SK-N-SH treated with all-trans-retinoic acid at 6 μM for 48 hours (cell line): ENCODE measurements at regions not wholly inside any gene's neighbourhood (a gene's known extent, or its start where the extent isn't known, plus 50 kb on each side); places are given as distances from the start of the nearest gene placed in this dataset.

Source experiments
- ATAC-seq: fragments of 200-7000 bp; cut with Tn5 transposase; 3 replicates; pipeline ENCODE4 v1.9.1; 2020; ENCODE audit warnings: mild to moderate bottlenecking, moderate library complexity
- ARNTL ChIP-seq: fragments of 450-650 bp; formaldehyde crosslinking; IDR thresholded peaks from 2 replicates; pipeline ENCODE4 v1.5.0; 2020; ENCODE audit warnings: low read depth, mild to moderate bottlenecking, moderate library complexity, borderline replicate concordance
- BACH2 ChIP-seq: fragments of 250-450 bp; sonication (Bioruptor Pico); IDR thresholded peaks from 2 replicates; pipeline ENCODE4 v1.9.0; 2021; ENCODE audit warnings: mild to moderate bottlenecking, borderline replicate concordance
- CREB5 ChIP-seq: fragments of 250-450 bp; sonication (Bioruptor Pico); IDR thresholded peaks from 2 replicates; pipeline ENCODE4 v1.5.1; 2020; ENCODE audit warnings: low read depth, mild to moderate bottlenecking, moderate library complexity
- CSDC2 ChIP-seq: fragments of 250-450 bp; sonication (Bioruptor Pico); IDR thresholded peaks from 2 replicates; pipeline ENCODE4 v1.5.0; 2020; ENCODE audit warnings: mild to moderate bottlenecking, moderate library complexity
- CSRNP3 ChIP-seq: fragments of 250-450 bp; sonication (Bioruptor Pico); IDR thresholded peaks from 2 replicates; pipeline ENCODE4 v1.5.1; 2021; ENCODE audit warnings: mild to moderate bottlenecking, moderate library complexity
- ESRRG ChIP-seq: fragments of 250-450 bp; sonication (Bioruptor Pico); IDR thresholded peaks from 2 replicates; pipeline ENCODE4 v1.6.1; 2021; ENCODE audit warnings: mild to moderate bottlenecking
- GLIS3 ChIP-seq: fragments of 250-450 bp; sonication (Bioruptor Pico); IDR thresholded peaks from 2 replicates; pipeline ENCODE4 v1.5.0; 2020; ENCODE audit warnings: mild to moderate bottlenecking, moderate library complexity
- ISL1 ChIP-seq: fragments of 250-450 bp; sonication (Bioruptor Pico); IDR thresholded peaks from 2 replicates; pipeline ENCODE4 v2.1.2; 2022; ENCODE audit warnings: mild to moderate bottlenecking, moderate library complexity
- OSR1 ChIP-seq: fragments of 250-450 bp; sonication (Bioruptor Pico); IDR thresholded peaks from 2 replicates; pipeline ENCODE4 v1.8.0; 2022; ENCODE audit warnings: moderate library complexity, mild to moderate bottlenecking, inconsistent platforms
- PATZ1 ChIP-seq: fragments of 250-450 bp; sonication (Bioruptor Pico); IDR thresholded peaks from 2 replicates; pipeline ENCODE4 v1.8.0; 2020; ENCODE audit warnings: mild to moderate bottlenecking, moderate library complexity, borderline replicate concordance
- POU6F1 ChIP-seq: fragments of 250-450 bp; sonication (Bioruptor Pico); IDR thresholded peaks from 2 replicates; pipeline ENCODE4 v1.8.0; 2021; ENCODE audit warnings: low read depth, mild to moderate bottlenecking, moderate library complexity, borderline replicate concordance
- PPARA ChIP-seq: fragments of 250-450 bp; sonication (Bioruptor Pico); IDR thresholded peaks from 2 replicates; pipeline ENCODE4 v1.5.0; 2020; ENCODE audit warnings: mild to moderate bottlenecking, borderline replicate concordance
- RARB ChIP-seq: fragments of 250-450 bp; sonication (Bioruptor Pico); IDR thresholded peaks from 2 replicates; pipeline ENCODE4 v1.8.0; 2021; ENCODE audit warnings: mild to moderate bottlenecking, moderate library complexity
- TCF4 ChIP-seq: fragments of 250-450 bp; sonication (Bioruptor Pico); IDR thresholded peaks from 2 replicates; pipeline ENCODE4 v1.8.0; 2021; ENCODE audit warnings: mild to moderate bottlenecking, moderate library complexity, borderline replicate concordance
- TOX ChIP-seq: fragments of 250-450 bp; sonication (Bioruptor Pico); IDR thresholded peaks from 2 replicates; pipeline ENCODE4 v1.8.0; 2021; ENCODE audit warnings: mild to moderate bottlenecking, moderate library complexity, borderline replicate concordance
- TSHZ2 ChIP-seq: fragments of 250-450 bp; sonication (Bioruptor Pico); IDR thresholded peaks from 2 replicates; pipeline ENCODE4 v1.5.0; 2020; ENCODE audit warnings: mild to moderate bottlenecking, moderate library complexity
- ZC3H10 ChIP-seq: fragments of 250-450 bp; sonication (Bioruptor Pico); IDR thresholded peaks from 2 replicates; pipeline ENCODE4 v1.5.1; 2021; ENCODE audit warnings: mild to moderate bottlenecking, moderate library complexity
- ZFP3 ChIP-seq: fragments of 250-450 bp; sonication (Bioruptor Pico); IDR thresholded peaks from 2 replicates; pipeline ENCODE4 v1.5.0; 2020; ENCODE audit warnings: mild to moderate bottlenecking, moderate library complexity
- ZFP30 ChIP-seq: fragments of 450-650 bp; formaldehyde crosslinking; IDR thresholded peaks from 2 replicates; pipeline ENCODE4 v1.5.0; 2022; ENCODE audit warnings: mild to moderate bottlenecking, moderate library complexity
- ZNF565 ChIP-seq: fragments of 450-650 bp; formaldehyde crosslinking; conservative IDR thresholded peaks from 2 replicates; pipeline ENCODE4 v1.5.0; 2020; ENCODE audit warnings: low read depth, mild to moderate bottlenecking, moderate library complexity
- ZNF70 ChIP-seq: fragments of 450-650 bp; formaldehyde crosslinking; IDR thresholded peaks from 2 replicates; pipeline ENCODE4 v1.5.0; 2020; ENCODE audit warnings: mild to moderate bottlenecking, moderate library complexity
- ZNF8 ChIP-seq: fragments of 450-650 bp; formaldehyde crosslinking; IDR thresholded peaks from 2 replicates; pipeline ENCODE4 v1.5.0; 2020; ENCODE audit warnings: mild to moderate bottlenecking, moderate library complexity

GRCh38 chr10:84902553-84902952 lies 574.2 kb downstream of the CCSER2 start:
- no peak for ATAC-seq
- no peak for TF ChIP-seq TOX (CRISPR knock-in tag)
- TF ChIP-seq ARNTL (CRISPR knock-in tag), result no peak
- no peak for TF ChIP-seq RARB (CRISPR knock-in tag)
- no peak for TF ChIP-seq TCF4 (CRISPR knock-in tag)
- no peak for TF ChIP-seq ZNF8 (CRISPR knock-in tag)
- no peak for TF ChIP-seq BACH2 (CRISPR knock-in tag)
- no peak for TF ChIP-seq ZNF565 (CRISPR knock-in tag)
- no peak for TF ChIP-seq OSR1 (CRISPR knock-in tag)
- no peak for TF ChIP-seq GLIS3
- TF ChIP-seq CREB5, result no peak
- TF ChIP-seq ZFP3, result no peak
- TF ChIP-seq ZFP30 (CRISPR knock-in tag), result no peak
- no peak for TF ChIP-seq CSDC2 (CRISPR knock-in tag)
- TF ChIP-seq ESRRG, result no peak
- TF ChIP-seq CSRNP3 (CRISPR knock-in tag), result no peak
- no peak for TF ChIP-seq ZNF70 (CRISPR knock-in tag)
- TF ChIP-seq PPARA (CRISPR knock-in tag), result no peak
- no peak for TF ChIP-seq TSHZ2
- TF ChIP-seq, all 23 proteins: peak for 0

- ATAC-seq, result no peak
- TF ChIP-seq GLIS3, result no peak
- no peak for TF ChIP-seq TOX (CRISPR knock-in tag)
- no peak for TF ChIP-seq ISL1
- TF ChIP-seq ZNF8 (CRISPR knock-in tag), result no peak
- TF ChIP-seq OSR1 (CRISPR knock-in tag), result no peak
- no peak for TF ChIP-seq ARNTL (CRISPR knock-in tag)
- TF ChIP-seq PATZ1 (CRISPR knock-in tag), result no peak
Measured at GRCh38 chr10:84903320-84903719, 574.9 kb downstream of the CCSER2 start.

- no peak for ATAC-seq
- TF ChIP-seq ZNF70 (CRISPR knock-in tag) (no peak), PPARA (CRISPR knock-in tag) (no peak), ZNF8 (CRISPR knock-in tag) (no peak), POU6F1 (CRISPR knock-in tag) (no peak), ZFP30 (CRISPR knock-in tag) (no peak), GLIS3 (no peak), ZC3H10 (CRISPR knock-in tag) (no peak), ZNF565 (CRISPR knock-in tag) (no peak), TSHZ2 (no peak), ISL1 (no peak), ZFP3 (no peak), CREB5 (no peak), OSR1 (CRISPR knock-in tag) (no peak), ESRRG (no peak), RARB (CRISPR knock-in tag) (no peak), CSDC2 (CRISPR knock-in tag) (no peak), ARNTL (CRISPR knock-in tag) (no peak), TCF4 (CRISPR knock-in tag) (no peak)
Measured at GRCh38 chr10:84907461-84908009, 579.1 kb downstream of the CCSER2 start.
